ENCODE measurements at regions not wholly inside any gene's neighbourhood (a gene's known extent, or its start where the extent isn't known, plus 50 kb on each side); places are given as distances from the start of the nearest gene placed in this dataset.
"Not testable (repeated sequence)": the region's sequence is repeated elsewhere in the genome, so short reads cannot be mapped to it uniquely, and the experiment has no call there.

GRCh38 chr13:87961546-87961945, 290.4 kb downstream of the SLITRK5 start:
- intact Hi-C loops (cut with DNase I): no loop called here
- H3K27me3 ChIP-seq (replicated peaks; ENCODE audit: insufficient read depth): no peaks in the 10 kb centered on the region
- no peak overlapping the region for H3K4me3 ChIP-seq
- TF ChIP-seq, protein P1, sequence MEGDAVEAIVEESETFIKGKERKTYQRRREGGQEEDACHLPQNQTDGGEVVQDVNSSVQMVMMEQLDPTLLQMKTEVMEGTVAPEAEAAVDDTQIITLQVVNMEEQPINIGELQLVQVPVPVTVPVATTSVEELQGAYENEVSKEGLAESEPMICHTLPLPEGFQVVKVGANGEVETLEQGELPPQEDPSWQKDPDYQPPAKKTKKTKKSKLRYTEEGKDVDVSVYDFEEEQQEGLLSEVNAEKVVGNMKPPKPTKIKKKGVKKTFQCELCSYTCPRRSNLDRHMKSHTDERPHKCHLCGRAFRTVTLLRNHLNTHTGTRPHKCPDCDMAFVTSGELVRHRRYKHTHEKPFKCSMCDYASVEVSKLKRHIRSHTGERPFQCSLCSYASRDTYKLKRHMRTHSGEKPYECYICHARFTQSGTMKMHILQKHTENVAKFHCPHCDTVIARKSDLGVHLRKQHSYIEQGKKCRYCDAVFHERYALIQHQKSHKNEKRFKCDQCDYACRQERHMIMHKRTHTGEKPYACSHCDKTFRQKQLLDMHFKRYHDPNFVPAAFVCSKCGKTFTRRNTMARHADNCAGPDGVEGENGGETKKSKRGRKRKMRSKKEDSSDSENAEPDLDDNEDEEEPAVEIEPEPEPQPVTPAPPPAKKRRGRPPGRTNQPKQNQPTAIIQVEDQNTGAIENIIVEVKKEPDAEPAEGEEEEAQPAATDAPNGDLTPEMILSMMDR (IDR thresholded peaks at IDR 0.05): no peak
- TF ChIP-seq POLR2A (IDR thresholded peaks at IDR 0.05): no peak
- TF ChIP-seq POLR2AphosphoS5 (IDR thresholded peaks at IDR 0.05): no peak
- 85% methylated on average over 3 of the region's 3 CpGs for WGBS
- H3K4me1 ChIP-seq (replicated peaks): no peaks in the 10 kb centered on the region
- no peak overlapping the region for H3K27ac ChIP-seq
- no peaks in the 10 kb centered on the region for H3K9me3 ChIP-seq
- DNase-seq (ENCODE audit: low spot score): no peak
- no peaks in the 10 kb centered on the region for H3K36me3 ChIP-seq

GRCh38 chr13:87972568-87972967, 301.4 kb downstream of the SLITRK5 start:
- Histone ChIP-seq H3K4me1 (replicated peaks) (no peaks in the 10 kb centered on the region), H3K27me3 (replicated peaks; ENCODE audit: insufficient read depth) (no peaks in the 10 kb centered on the region), H3K4me3 (no peak overlapping the region), H3K9me3 (no peaks in the 10 kb centered on the region), H3K27ac (no peak overlapping the region), H3K36me3 (no peaks in the 10 kb centered on the region)
- TF ChIP-seq, protein P1 (IDR thresholded peaks at IDR 0.05): no peak
- no peak for TF ChIP-seq POLR2A (IDR thresholded peaks at IDR 0.05)
- no peak for TF ChIP-seq POLR2AphosphoS5 (IDR thresholded peaks at IDR 0.05)
- intact Hi-C loops (cut with DNase I): no loop called here
- no peak for DNase-seq (ENCODE audit: low spot score)
- 87% methylated on average over 1 of the region's 1 CpG for WGBS

- no peaks in the 10 kb centered on the region for H3K4me1 ChIP-seq (replicated peaks)
- no peak for DNase-seq (ENCODE audit: low spot score)
- H3K36me3 ChIP-seq: no peaks in the 10 kb centered on the region
- no peaks in the 10 kb centered on the region for H3K27me3 ChIP-seq (replicated peaks; ENCODE audit: insufficient read depth)
- H3K27ac ChIP-seq: no peak overlapping the region
- H3K9me3 ChIP-seq: no peaks in the 10 kb centered on the region
- no peak overlapping the region for H3K4me3 ChIP-seq
- TF ChIP-seq POLR2AphosphoS5 (IDR thresholded peaks at IDR 0.05) (no peak), POLR2A (IDR thresholded peaks at IDR 0.05) (no peak)
- TF ChIP-seq, protein P1 (IDR thresholded peaks at IDR 0.05): no peak
- intact Hi-C loops (cut with DNase I): no loop called here
- 61% methylated on average over 4 of the region's 4 CpGs for WGBS
Measured at GRCh38 chr13:87975035-87975434, 303.9 kb downstream of the SLITRK5 start.

- H3K4me1 ChIP-seq (replicated peaks); DNase-seq (ENCODE audit: low spot score); H3K27me3 ChIP-seq (replicated peaks; ENCODE audit: insufficient read depth); H3K27ac ChIP-seq; H3K36me3 ChIP-seq; H3K9me3 ChIP-seq; intact Hi-C loops (cut with DNase I); H3K4me3 ChIP-seq: not testable (repeated sequence)
- 96% methylated on average over 26 of the region's 26 CpGs for WGBS
Measured at GRCh38 chr13:87976650-87977049, 305.5 kb downstream of the SLITRK5 start.

DNA sequence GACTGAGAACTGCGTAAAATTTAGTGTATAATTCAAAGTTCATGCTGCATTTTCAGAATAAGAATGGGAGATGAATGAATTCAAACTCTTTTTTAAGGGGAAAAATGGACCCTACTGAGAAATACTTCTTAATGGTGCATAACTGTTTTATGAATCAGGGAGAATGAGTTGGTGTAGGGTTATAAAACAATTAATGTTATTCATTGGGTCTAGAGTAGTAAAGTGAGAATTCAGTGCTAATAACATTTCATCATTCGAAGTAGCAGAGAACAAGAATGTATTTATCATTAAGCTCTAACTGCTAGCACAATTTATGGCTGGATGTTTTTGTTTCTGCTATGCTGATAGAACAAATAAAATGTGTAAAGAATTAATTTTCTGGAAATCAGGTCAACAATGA, 310.2 kb downstream of the SLITRK5 start:
- intact Hi-C loops (cut with DNase I): no loop called here
- H3K4me3 ChIP-seq: no peak overlapping the region
- H3K27ac ChIP-seq: no peak overlapping the region

More for the DNA sequence above, 310.2 kb downstream of the SLITRK5 start:
- H3K36me3 ChIP-seq: no peaks in the 10 kb centered on the region
- WGBS: 68% methylated on average over 2 of the region's 2 CpGs
- no peaks in the 10 kb centered on the region for H3K4me1 ChIP-seq (replicated peaks)
- DNase-seq (ENCODE audit: low spot score): no peak
- H3K27me3 ChIP-seq (replicated peaks; ENCODE audit: insufficient read depth): no peaks in the 10 kb centered on the region
- TF ChIP-seq, protein P1 (IDR thresholded peaks at IDR 0.05): no peak
- TF ChIP-seq POLR2AphosphoS5 (IDR thresholded peaks at IDR 0.05) (no peak), POLR2A (IDR thresholded peaks at IDR 0.05) (no peak)
- H3K9me3 ChIP-seq: no peaks in the 10 kb centered on the region

Data from prostate gland (tissue), 2 donors.